Neural cell (in vitro differentiated cells): ENCODE measurements at regions not wholly inside any gene's neighbourhood (a gene's known extent, or its start where the extent isn't known, plus 50 kb on each side); places are given as distances from the start of the nearest gene placed in this dataset.

ENCODE experiments used
- H2AFZ ChIP-seq: fragments of 200-600, 300-800 bp; sonication (generic), shearing (Covaris generic); 2 replicates; pipeline ENCODE4 v1.6.0; 2014; ENCODE audit warnings: low read depth, mild to moderate bottlenecking, antibody characterized with exemption, low read length, moderate library complexity
- H3F3A ChIP-seq: fragments of 200-600 bp; shearing (Covaris generic); 2 replicates; pipeline ENCODE4 v1.6.1; 2016; ENCODE audit warnings: mild to moderate bottlenecking, moderate library complexity, mixed read lengths, antibody characterized with exemption, low read length; ENCODE audit not compliant: insufficient read depth, poor library complexity, severe bottlenecking
- H3K27ac ChIP-seq: fragments of 200-600, 300-800 bp; sonication (generic), shearing (Covaris generic); 2 replicates; pipeline ENCODE4 v1.5.1; 2014; ENCODE audit warnings: mild to moderate bottlenecking, low read length, moderate library complexity
- H3K27me3 ChIP-seq: fragments of 300-800, 200-600 bp; sonication (generic), shearing (Covaris generic); 2 replicates; pipeline ENCODE4 v1.6.0; 2014; ENCODE audit warnings: mild to moderate bottlenecking, low read depth, low read length, moderate library complexity; ENCODE audit not compliant: insufficient read depth
- H3K36me3 ChIP-seq: fragments of 300-800, 200-600 bp; sonication (generic), shearing (Covaris generic); 2 replicates; pipeline ENCODE4 v1.5.1; 2014; ENCODE audit warnings: mild to moderate bottlenecking, antibody characterized with exemption, low read length, moderate library complexity; ENCODE audit not compliant: insufficient read depth
- H3K4me2 ChIP-seq: fragments of 300-800, 200-600 bp; sonication (generic), shearing (Covaris generic); 2 replicates; pipeline ENCODE4 v1.6.0; 2014; ENCODE audit warnings: mild to moderate bottlenecking, low read length
- H3K4me3 ChIP-seq: fragments of 300-800, 200-600 bp; sonication (generic), shearing (Covaris generic); 2 replicates; pipeline ENCODE4 v1.5.1; 2014; ENCODE audit warnings: mild to moderate bottlenecking, low read length, moderate library complexity
- H3K79me2 ChIP-seq: fragments of 200-600 bp; shearing (Covaris generic); replicated peaks from 2 replicates; pipeline ENCODE4 v1.6.0; 2014; ENCODE audit warnings: mild to moderate bottlenecking, low read length, moderate library complexity; ENCODE audit not compliant: insufficient read depth
- H3K9ac ChIP-seq: fragments of 300-800, 200-600 bp; sonication (generic), shearing (Covaris generic); 2 replicates; pipeline ENCODE4 v1.6.1; 2016; ENCODE audit warnings: mild to moderate bottlenecking, low read length, mixed read lengths
- H3K9me2 ChIP-seq: fragments of 200-600 bp; shearing (Covaris generic); 2 replicates; pipeline ENCODE4 v1.6.1; 2016; ENCODE audit warnings: mild to moderate bottlenecking, low read length, mixed read lengths; ENCODE audit not compliant: insufficient read depth
- H3K9me3 ChIP-seq: fragments of 200-600, 300-800 bp; sonication (generic), shearing (Covaris generic); 2 replicates; pipeline ENCODE4 v1.6.1; 2016; ENCODE audit warnings: mild to moderate bottlenecking, mixed run types, low read length, moderate library complexity, mixed read lengths
- H4K20me1 ChIP-seq: fragments of 200-600 bp; shearing (Covaris generic); 2 replicates; pipeline ENCODE4 v1.6.1; 2016; ENCODE audit warnings: mild to moderate bottlenecking, mixed run types; ENCODE audit not compliant: insufficient read depth
- CTCF ChIP-seq: fragments of 450-650 bp; IDR thresholded peaks from 2 replicates; pipeline ENCODE4 v1.5.1; 2014; ENCODE audit warnings: antibody characterized with exemption, mild to moderate bottlenecking, moderate library complexity; ENCODE audit not compliant: poor library complexity, severe bottlenecking
- EP300 ChIP-seq: fragments of 450-650 bp; conservative IDR thresholded peaks from 2 replicates; pipeline ENCODE4 v1.6.1; 2014; ENCODE audit warnings: antibody characterized with exemption, mild to moderate bottlenecking, moderate library complexity; ENCODE audit not compliant: poor library complexity, severe bottlenecking
- EZH2 ChIP-seq: fragments of 200-600, 300-800 bp; shearing (Covaris generic), sonication (generic); IDR thresholded peaks from 2 replicates; pipeline ENCODE4 v1.6.1; 2014; ENCODE audit warnings: antibody characterized with exemption, low read length, borderline replicate concordance, mild to moderate bottlenecking; ENCODE audit not compliant: insufficient read depth, poor library complexity, severe bottlenecking
- MXI1 ChIP-seq: fragments of 450-650 bp; conservative IDR thresholded peaks from 2 replicates; pipeline ENCODE4 v1.6.1; 2014; ENCODE audit warnings: antibody characterized with exemption, mild to moderate bottlenecking; ENCODE audit not compliant: poor library complexity, severe bottlenecking
- POLR2AphosphoS5 ChIP-seq: IDR thresholded peaks from 2 replicates; pipeline ENCODE4 v1.6.1; 2012
- RAD21 ChIP-seq: fragments of 450-650 bp; conservative IDR thresholded peaks from 2 replicates; pipeline ENCODE4 v1.6.1; 2014; ENCODE audit warnings: antibody characterized with exemption, mild to moderate bottlenecking, moderate library complexity
- REST ChIP-seq: IDR thresholded peaks from 2 replicates; pipeline ENCODE4 v1.6.1; 2012; ENCODE audit warnings: borderline replicate concordance
- SMC3 ChIP-seq: fragments of 450-650 bp; conservative IDR thresholded peaks from 2 replicates; pipeline ENCODE4 v1.6.1; 2014; ENCODE audit warnings: antibody characterized with exemption, mild to moderate bottlenecking, moderate library complexity; ENCODE audit not compliant: poor library complexity
- TAF1 ChIP-seq: IDR thresholded peaks from 2 replicates; pipeline ENCODE4 v1.6.1; 2012; ENCODE audit warnings: low read depth

GRCh38 chr7:34277803-34278199 is 372.5 kb downstream of the BMPER start:
- Histone ChIP-seq H3K79me2 (no peaks in the 10 kb centered on the region), H3K4me2 (no peak overlapping the region), H3K9ac (no peak overlapping the region), H3K27me3 (no peaks in the 10 kb centered on the region), H3K9me3 (peaks cover 4% of the 10 kb centered on the region), H3K27ac (no peak overlapping the region), H2AFZ (no peak overlapping the region), H3K9me2 (no peaks in the 10 kb centered on the region), H3K4me3 (no peak overlapping the region), H3K36me3 (no peaks in the 10 kb centered on the region), H4K20me1 (no peaks in the 10 kb centered on the region), H3F3A (no peaks in the 10 kb centered on the region)
- TF ChIP-seq REST (no peak), CTCF (no peak), EZH2 (no peak), MXI1 (no peak), EP300 (no peak), TAF1 (no peak), SMC3 (no peak), RAD21 (no peak), POLR2AphosphoS5 (no peak)

- no peaks in the 10 kb centered on the region for H4K20me1 ChIP-seq
- peaks cover 4% of the 10 kb centered on the region for H3K9me3 ChIP-seq
- H3F3A ChIP-seq = no peaks in the 10 kb centered on the region
- no peak overlapping the region for H3K4me2 ChIP-seq
- H3K9ac ChIP-seq = no peak overlapping the region
- H3K36me3 ChIP-seq = no peaks in the 10 kb centered on the region
- no peaks in the 10 kb centered on the region for H3K27me3 ChIP-seq
- no peaks in the 10 kb centered on the region for H3K9me2 ChIP-seq
- no peak overlapping the region for H3K27ac ChIP-seq
- H3K4me3 ChIP-seq = no peak overlapping the region
- no peaks in the 10 kb centered on the region for H3K79me2 ChIP-seq
- no peak for TF ChIP-seq RAD21
- no peak for TF ChIP-seq EP300
- TF ChIP-seq MXI1 = no peak
- no peak for TF ChIP-seq TAF1
- TF ChIP-seq EZH2 = no peak
- no peak for TF ChIP-seq SMC3
- no peak for TF ChIP-seq POLR2AphosphoS5
- no peak for TF ChIP-seq REST
- TF ChIP-seq CTCF = no peak
- no peak overlapping the region for H2AFZ ChIP-seq
Observed at GRCh38 chr7:34281260-34281659, 375.9 kb downstream of the BMPER start.
